ENCODE measurements at regions not wholly inside any gene's neighbourhood (a gene's known extent, or its start where the extent isn't known, plus 50 kb on each side); places are given as distances from the start of the nearest gene placed in this dataset.
A peak's percentile ranks its signal among the peaks of the same experiment; 100 is the strongest.

DNA sequence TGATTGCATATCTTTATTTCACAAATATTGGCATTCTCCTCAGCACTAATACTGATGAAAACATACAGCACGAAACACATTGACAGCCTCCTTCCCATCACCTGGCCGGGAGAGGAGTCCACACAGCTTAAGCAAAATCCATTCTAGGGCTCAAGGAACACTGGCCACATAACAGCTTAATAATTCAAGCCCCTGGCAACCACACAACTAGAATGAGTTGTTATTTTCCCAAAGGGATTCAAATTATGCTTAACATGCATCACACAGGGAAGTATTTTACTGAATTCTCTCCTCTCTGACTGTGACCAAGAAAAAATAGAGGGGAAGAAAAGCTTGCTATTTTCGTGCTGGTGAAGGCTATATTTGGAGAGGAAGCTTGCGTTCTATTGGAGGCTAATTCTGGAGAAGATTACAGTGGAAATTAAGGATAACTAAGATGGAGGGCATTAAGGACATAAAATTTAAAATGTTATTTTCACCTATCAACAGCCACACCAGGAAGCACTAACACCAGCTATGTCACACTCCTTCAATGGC is 198.5 kb downstream of the ADGRG6 start:
- intact Hi-C loops (cut with micrococcal nuclease) = no loop called here
- no peak for ATAC-seq
- DNase-seq = no peak

GRCh38 chr6:142501795-142502194 is 200.0 kb downstream of the ADGRG6 start:
- ATAC-seq (no peak), DNase-seq (no peak)
- intact Hi-C loops (cut with micrococcal nuclease) = no loop called here

- DNase-seq (no peak), ATAC-seq (no peak)
- intact Hi-C loops (cut with micrococcal nuclease) = no loop called here
Measured at GRCh38 chr6:142507065-142507464, 205.3 kb downstream of the ADGRG6 start.

- intact Hi-C loops (cut with micrococcal nuclease) = no loop called here
- ATAC-seq = no peak
- no peak for DNase-seq
Measured at GRCh38 chr6:142510211-142510610, 208.4 kb downstream of the ADGRG6 start.

DNA sequence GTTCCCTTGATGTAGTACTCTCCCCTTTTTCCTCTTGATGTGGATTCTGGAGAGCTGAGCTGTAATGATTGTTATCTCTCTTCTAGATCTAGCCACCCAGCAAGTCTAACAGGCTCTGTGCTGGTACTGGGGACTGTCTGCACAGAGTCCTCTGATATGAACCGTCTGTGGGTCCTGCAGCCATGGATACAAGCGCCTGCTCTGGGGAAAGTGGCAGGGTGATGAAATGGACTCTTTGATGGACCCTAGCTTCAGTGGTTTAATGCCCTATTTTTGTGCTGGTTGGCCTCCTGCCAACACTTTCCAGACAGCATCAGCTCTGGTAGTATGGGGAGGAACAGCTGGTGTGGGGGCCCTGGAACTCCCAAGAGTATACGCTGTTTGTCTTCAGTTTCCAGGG is 216.3 kb downstream of the ADGRG6 start:
- no peak for ATAC-seq
- intact Hi-C loops (cut with micrococcal nuclease) = no loop called here
- no peak for DNase-seq

DNA sequence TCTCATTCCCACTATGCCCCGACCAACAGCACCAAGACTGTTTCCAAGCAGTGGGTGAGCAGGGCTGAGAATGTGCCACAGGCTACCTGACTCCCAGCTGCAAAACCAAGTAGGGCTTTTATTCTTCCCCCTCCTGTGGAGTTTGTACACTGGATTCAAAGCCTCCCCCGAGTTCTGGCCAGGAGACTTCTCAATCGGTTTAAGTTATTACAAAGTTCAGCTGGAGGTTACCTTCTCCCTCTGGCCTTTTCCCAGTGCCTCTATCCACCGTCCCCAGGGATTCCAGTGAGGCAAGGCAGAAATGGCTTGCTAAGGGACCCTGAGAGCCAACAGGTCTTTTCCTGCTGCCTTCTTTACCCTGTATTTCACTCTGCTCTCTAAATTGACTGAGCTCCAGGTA is 217.0 kb downstream of the ADGRG6 start:
- intact Hi-C loops (cut with micrococcal nuclease) = no loop called here
- ATAC-seq (no peak), DNase-seq (no peak)

DNA sequence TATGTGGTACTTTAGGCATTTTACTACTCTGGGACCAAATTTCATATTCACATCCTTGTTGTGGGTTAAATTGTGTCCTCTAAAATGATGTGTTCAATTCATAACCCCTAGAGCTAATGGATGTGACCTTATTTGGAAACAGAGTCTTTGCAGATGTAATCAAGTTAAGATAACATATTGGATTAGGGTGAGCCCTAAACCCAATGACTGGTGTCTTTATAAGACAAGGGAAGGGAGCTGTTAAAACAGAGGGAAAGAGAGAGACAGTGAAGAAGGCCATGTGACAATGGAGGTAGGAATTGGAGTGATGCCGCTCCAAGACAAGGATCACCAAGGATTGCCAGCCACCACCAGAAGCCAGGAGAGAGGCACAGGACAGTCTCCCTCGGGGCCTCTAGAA is 220.0 kb downstream of the ADGRG6 start:
- intact Hi-C loops (cut with micrococcal nuclease) = no loop called here
- ATAC-seq (no peak), DNase-seq (no peak)

DNA sequence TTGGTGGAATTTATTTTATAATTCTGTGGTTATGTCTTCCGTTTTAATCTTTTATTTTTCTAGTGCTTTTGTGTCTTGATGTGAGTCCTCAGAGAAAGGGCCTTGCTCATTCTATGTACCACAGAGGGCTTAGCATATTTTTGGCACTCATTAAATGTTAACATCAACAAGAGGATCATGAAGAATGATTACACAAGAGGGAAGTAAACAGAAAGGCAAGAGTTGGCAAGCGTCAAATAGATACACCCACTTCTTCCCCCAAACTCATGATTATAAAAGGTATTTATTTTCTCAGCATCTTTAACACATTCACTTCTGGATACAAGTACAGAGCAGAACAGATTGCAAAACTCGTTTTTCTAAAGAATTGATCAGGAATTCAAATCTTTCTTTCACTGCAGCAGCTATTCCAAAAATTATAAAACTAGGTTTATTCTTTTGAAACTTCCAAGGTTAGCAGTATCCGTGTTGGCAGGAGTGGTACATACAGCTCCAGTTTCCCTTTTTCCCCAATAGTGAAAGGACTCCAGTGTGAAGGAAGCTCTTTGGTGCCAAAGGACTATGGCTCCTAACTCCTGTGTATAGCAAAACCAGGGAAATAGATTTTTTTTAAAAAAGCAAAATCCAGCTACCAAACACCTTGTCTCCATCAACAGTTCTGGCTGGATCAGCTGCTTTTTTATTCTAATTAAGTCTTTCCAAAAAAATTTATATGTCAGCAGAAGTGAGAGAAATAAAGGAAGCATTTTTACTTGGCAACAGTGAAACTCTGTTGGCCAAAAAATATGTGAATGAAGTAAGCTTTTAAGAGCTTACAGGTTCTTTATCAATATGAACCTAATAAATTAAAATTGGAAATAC is 221.9 kb downstream of the ADGRG6 start:
- ATAC-seq (no peak), DNase-seq (no peak)
- intact Hi-C loops (cut with micrococcal nuclease) = no loop called here

DNA sequence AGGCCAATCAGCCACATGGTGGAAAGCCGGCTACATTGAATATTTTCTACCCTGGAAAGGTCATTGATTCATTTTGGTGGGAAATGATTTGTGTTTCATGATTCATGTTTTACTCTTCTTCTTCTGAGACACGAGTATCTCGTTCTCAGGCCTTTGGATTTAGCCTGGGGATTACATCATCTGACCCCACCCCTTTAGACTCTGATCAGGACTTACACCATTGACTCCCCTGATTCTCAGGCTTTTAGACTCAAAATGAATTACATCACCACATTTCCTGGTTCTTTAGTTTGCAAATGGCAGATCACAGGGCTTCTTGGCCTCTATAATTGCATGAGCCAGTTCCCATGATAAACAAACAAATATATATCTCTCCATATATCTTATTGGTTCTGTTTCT is 228.8 kb downstream of the ADGRG6 start:
- intact Hi-C loops (cut with micrococcal nuclease) = no loop called here
- DNase-seq = no peak
- no peak for ATAC-seq

DNA sequence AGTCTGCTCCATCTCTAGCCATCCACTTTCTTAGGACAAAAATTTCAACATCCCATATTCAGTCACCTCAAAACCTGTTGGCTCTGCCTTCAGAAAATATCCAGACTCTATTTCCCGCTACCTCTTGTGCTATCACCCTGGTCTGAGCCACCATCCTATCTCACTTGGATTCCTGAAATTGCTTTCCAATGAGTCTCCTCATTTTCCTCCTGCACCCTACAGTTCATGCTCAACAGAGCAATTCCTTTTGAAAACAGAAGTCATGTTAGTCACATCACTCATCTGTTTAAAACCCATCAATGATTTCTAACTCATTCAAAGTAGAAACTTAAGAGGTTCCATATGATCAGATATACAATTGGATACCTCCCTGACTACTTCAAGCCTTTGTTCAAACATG is 229.9 kb downstream of the ADGRG6 start:
- intact Hi-C loops (cut with micrococcal nuclease) = no loop called here
- ATAC-seq = no peak
- DNase-seq = no peak

- intact Hi-C loops (cut with micrococcal nuclease) = no loop called here
- DNase-seq (no peak), ATAC-seq (no peak)
Measured at GRCh38 chr6:142534076-142534475, 232.3 kb downstream of the ADGRG6 start.

DNA sequence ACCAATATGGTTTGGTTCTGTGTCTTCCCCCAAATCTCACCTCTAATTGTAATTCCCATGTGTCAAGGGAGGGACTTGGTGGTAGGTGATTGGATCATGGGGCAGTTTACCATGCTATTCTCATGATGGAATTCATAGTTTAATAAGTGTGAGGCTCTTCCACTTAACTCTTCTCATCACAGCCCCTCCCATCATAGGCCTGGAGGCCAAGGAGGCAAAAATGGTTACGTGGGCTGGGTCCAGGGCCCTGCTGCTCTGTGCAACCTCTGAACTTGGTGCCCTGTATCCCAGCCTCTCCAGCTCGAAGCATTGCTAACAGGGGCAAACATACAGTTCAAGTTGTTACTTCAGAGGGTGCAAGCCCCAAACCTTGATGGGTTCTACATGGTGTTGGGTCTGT is 232.7 kb downstream of the ADGRG6 start:
- no peak for DNase-seq
- ATAC-seq = no peak
- intact Hi-C loops (cut with micrococcal nuclease) = no loop called here

GRCh38 chr6:142537612-142538478 is 236.0 kb downstream of the ADGRG6 start:
- ATAC-seq (no peak), DNase-seq (no peak)
- intact Hi-C loops (cut with micrococcal nuclease) = no loop called here

DNA sequence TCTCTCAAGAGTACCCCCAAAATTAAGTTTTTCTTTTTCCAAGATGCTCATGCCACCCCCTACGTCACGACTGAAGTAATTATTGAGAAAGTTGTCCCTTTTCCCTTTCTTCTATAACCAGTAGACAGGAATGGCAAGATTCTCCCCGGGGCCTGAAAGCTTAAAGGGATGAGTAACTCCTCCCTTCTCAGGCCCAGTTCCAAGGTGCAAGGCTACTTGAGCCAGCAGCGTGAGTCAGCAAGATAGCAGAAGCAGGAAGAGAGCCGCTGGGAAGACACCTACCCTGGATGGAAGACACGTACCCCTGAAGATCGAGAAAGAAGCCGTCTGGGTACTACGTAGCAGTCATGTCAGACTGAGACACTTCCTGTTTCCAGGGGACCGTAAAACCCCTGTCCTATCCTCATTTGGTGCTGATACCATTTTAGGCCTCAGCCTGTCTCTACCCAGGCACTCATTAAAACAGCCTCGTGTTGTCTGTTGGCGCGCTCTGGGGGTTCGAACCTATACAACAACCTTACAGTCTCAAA is 241.0 kb downstream of the ADGRG6 start:
- intact Hi-C loops (cut with micrococcal nuclease) = no loop called here
- peak; percentile 38 for DNase-seq
- no peak for ATAC-seq

GRCh38 chr6:142543606-142544005 is 241.8 kb downstream of the ADGRG6 start:
- intact Hi-C loops (cut with micrococcal nuclease) = no loop called here
- ATAC-seq = no peak
- DNase-seq = no peak

DNA sequence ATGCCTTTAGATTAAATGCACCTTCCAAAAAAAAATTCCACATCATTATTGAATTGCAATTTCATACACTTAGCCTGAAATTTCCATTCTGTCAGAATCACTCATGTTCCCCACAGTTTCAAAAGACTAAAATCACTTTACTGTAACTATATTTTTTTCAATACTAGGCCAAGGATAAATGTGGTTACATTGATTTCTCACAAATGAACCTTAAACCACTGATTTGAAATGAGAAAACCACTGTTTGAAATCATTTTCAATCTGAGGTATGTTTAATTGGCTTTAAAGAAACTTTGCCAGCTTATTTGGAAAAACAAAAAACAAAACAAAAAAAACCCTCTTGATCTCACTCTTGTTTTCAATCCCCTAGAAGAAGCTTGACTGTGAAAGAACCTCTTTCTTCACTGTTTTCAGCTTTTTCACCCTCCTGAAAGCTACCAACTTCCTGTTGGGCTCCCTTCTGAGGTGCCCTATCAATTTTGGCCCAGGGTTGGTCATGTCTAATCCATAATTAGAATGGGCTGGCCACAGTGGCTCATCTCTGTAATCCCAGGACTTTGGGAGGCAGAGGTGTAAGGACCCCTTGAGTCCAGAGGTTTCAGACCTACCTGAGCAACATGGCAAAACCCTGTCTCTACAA is 242.5 kb downstream of the ADGRG6 start:
- no peak for DNase-seq
- ATAC-seq = no peak
- intact Hi-C loops (cut with micrococcal nuclease) = no loop called here

- no peak for DNase-seq
- no peak for ATAC-seq
- intact Hi-C loops (cut with micrococcal nuclease) = no loop called here
Measured at GRCh38 chr6:142545147-142545546, 243.3 kb downstream of the ADGRG6 start.

- no peak for ATAC-seq
- DNase-seq = no peak
- intact Hi-C loops (cut with micrococcal nuclease) = no loop called here
Measured at GRCh38 chr6:142548566-142548965, 246.8 kb downstream of the ADGRG6 start.

DNA sequence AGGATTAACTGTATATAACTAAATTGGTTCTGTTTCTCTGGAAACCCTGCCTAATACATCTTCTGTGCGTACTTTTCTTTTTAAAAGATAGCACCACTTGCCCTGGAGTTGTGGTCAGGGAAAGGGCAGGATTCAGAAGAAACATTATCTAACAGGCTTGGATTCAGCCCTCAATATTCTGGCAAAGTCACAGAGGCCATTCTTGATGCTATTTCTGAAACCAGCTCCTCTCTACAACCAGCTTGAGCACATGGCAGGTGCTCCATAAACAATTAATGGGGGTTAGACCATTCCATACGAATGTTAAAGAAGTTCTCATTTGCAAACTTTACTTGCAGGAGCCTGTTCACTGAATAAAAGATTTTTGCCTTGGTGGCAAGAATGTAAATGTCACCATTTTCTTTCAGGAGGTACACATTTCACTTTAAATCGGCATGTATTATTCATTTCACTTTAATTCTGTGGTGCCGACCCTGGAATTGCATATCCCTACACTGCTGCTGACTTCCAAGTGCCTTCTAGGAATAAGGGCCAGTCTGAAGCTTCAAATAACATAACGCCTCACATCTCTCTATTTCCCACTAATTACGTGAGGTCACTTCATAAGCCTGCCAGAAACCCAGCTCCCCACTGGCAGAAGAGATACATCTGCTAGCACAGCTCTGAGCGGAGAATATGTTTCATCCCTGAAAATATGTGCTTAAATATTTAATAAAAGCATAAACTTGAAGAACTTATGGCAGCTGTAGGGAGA is 248.7 kb downstream of the ADGRG6 start:
- DNase-seq (no peak), ATAC-seq (peak; percentile 41)
- intact Hi-C loops (cut with micrococcal nuclease) = no loop called here
